ENCODE measurements at regions not wholly inside any gene's neighbourhood (a gene's known extent, or its start where the extent isn't known, plus 50 kb on each side); places are given as distances from the start of the nearest gene placed in this dataset.
A peak's percentile ranks its signal among the peaks of the same experiment; 100 is the strongest.

- no TSS peak for BruUV-seq (replicated peaks)
- no peaks in the 10 kb centered on the region for H3K9me1 ChIP-seq (replicated peaks; ENCODE audit: control insufficient read depth, extremely low read depth, insufficient read depth, low read length)
- H2AFZ ChIP-seq (ENCODE audit: low read depth, low read length), result no peak overlapping the region
- H3K36me3 ChIP-seq (ENCODE audit: control insufficient read depth in 2 of 2, extremely low read depth in 1 of 2, insufficient read depth in 2 of 2, low read length in 2 of 2), result no peaks in the 10 kb centered on the region
- dilution Hi-C loops (cut with MboI; ENCODE audit: extremely low pct_ligation_motif_present, low sequenced_read_pairs) (no loop called here), intact Hi-C loops (cut with micrococcal nuclease) (no loop called here)
- FAIRE-seq (peak; percentile 15), DNase-seq (ENCODE audit: low read depth, low spot score) (no peak)
- ChIA-PET POLR2A (no interaction called here), CTCF (interaction anchor here (1.4 to 3.4 kb wide), 3 partner anchors 15 to 248 kb away, joined by 3 to 9 read pairs (median 4); no protein-coding TSS in a partner anchor)
- H3K79me2 ChIP-seq (ENCODE audit: control insufficient read depth, insufficient read depth, low read length), result no peaks in the 10 kb centered on the region
- no peak overlapping the region for H3K9ac ChIP-seq (replicated peaks; ENCODE audit: extremely low read depth, insufficient read depth, low read length)
- no peaks in the 10 kb centered on the region for H3K9me3 ChIP-seq (replicated peaks; ENCODE audit: control insufficient read depth, insufficient read depth, low read length)
- H3K4me2 ChIP-seq (ENCODE audit: insufficient read depth, low read length), result no peak overlapping the region
- no peak overlapping the region for H3K27ac ChIP-seq (ENCODE audit: insufficient read depth, low read depth, low read length)
- H3K27me3 ChIP-seq (ENCODE audit: control insufficient read depth in 2 of 2, insufficient read depth in 2 of 2, low read length in 2 of 2), result peaks cover 2 to 9% of the 10 kb centered on the region in 2 experiments
- no peak overlapping the region for H3K4me3 ChIP-seq (replicated peaks in 1 of 3; ENCODE audit: insufficient read depth in 1 of 3, low read depth in 1 of 3, low read length in 3 of 3)
- H4K20me1 ChIP-seq (replicated peaks; ENCODE audit: control insufficient read depth, extremely low read depth, insufficient read depth, low read length), result no peaks in the 10 kb centered on the region
- no peaks in the 10 kb centered on the region for H3K4me1 ChIP-seq (ENCODE audit: control insufficient read depth, extremely low read depth, insufficient read depth, low read length)
- no peak for TF ChIP-seq FOS (IDR thresholded peaks at IDR 0.05; ENCODE audit: borderline replicate concordance, insufficient read depth, low read length)
- no peak for TF ChIP-seq GATA2 (IDR thresholded peaks at IDR 0.05; ENCODE audit: insufficient read depth, insufficient read length, low read depth, low read length)
- no peak for TF ChIP-seq POLR2A (IDR thresholded peaks at IDR 0.05; ENCODE audit: low read depth, low read length)
- no peak for TF ChIP-seq MYC (IDR thresholded peaks at IDR 0.05; ENCODE audit: low read depth, low read length)
- no peak for TF ChIP-seq POLR2AphosphoS5 (IDR thresholded peaks at IDR 0.05; ENCODE audit: insufficient read depth, low read depth, low read length)
- no peak for TF ChIP-seq JUN (IDR thresholded peaks at IDR 0.05; ENCODE audit: borderline replicate concordance, insufficient read depth, insufficient read length, low read depth)
- TF ChIP-seq MAX (IDR thresholded peaks at IDR 0.05; ENCODE audit: insufficient read depth, insufficient read length), result no peak
- TF ChIP-seq CTCF (IDR thresholded peaks at IDR 0.05; ENCODE audit: extremely low read depth in 1 of 2, insufficient read depth in 1 of 2, low read depth in 1 of 2, low read length in 2 of 2), result no peak
- TF ChIP-seq EZH2 (IDR thresholded peaks at IDR 0.05; ENCODE audit: borderline replicate concordance, low read depth, low read length, severe bottlenecking), result no peak
Observed at GRCh38 chr15:59931646-59932261, 72.4 kb upstream of the FOXB1 start.

All from endothelial cell of umbilical vein (primary cell).